Adrenal gland (tissue), 5 donors: ENCODE measurements at regions not wholly inside any gene's neighbourhood (a gene's known extent, or its start where the extent isn't known, plus 50 kb on each side); places are given as distances from the start of the nearest gene placed in this dataset.

Source experiments
- CTCF ChIP-seq, 6 experiments: fragments of 450-650 bp in 4 of 6; fragments of 200-600 bp in 2 of 6; sonication (generic) in 1 of 6; IDR thresholded peaks; 1 replicate in 5 of 6; 2 replicates in 1 of 6; pipeline versions ENCODE4 v1.5.1 to v1.8.0; 2016 to 2021; ENCODE audit warnings: antibody characterized with exemption in 6 of 6, mild to moderate bottlenecking in 2 of 6, moderate library complexity in 1 of 6
- POLR2A ChIP-seq, 2 donors: fragments of 450-650 bp; IDR thresholded peaks; one replicate each; pipeline ENCODE4 v1.6.1; 2017; ENCODE audit warnings: antibody characterized with exemption in 2 of 2, mild to moderate bottlenecking in 2 of 2, moderate library complexity in 1 of 2
- donor health status: DM: no; HTN: no; CAD: no.

- TF ChIP-seq POLR2A (IDR thresholded peaks at IDR 0.05) = no peak
- TF ChIP-seq CTCF (IDR thresholded peaks at IDR 0.05) = no peak
These were observed 162.7 kb upstream of the ADRA1D start for GRCh38 chr20:4411744-4412143.
